Thoracic aorta (tissue), 2 donors: ENCODE measurements at regions not wholly inside any gene's neighbourhood (a gene's known extent, or its start where the extent isn't known, plus 50 kb on each side); places are given as distances from the start of the nearest gene placed in this dataset.

Experiments used
- ATAC-seq: fragments of 150-250 bp; one replicate; pipeline ENCODE4 v1.8.0; 2017; ENCODE audit warnings: low read depth; ENCODE audit not compliant: insufficient number of reproducible peaks, low FRiP score
- DNase-seq: peaks from one replicate; pipeline ENCODE4 v3.0.0-alpha.2; 2020; ENCODE audit warnings: low spot score
- H3K27ac ChIP-seq, 2 donors: fragments of 200-600 bp; sonication (generic); 1 replicate in 1 of 2; 2 replicates in 1 of 2; pipeline ENCODE4 v1.5.1; 2016; ENCODE audit warnings: mild to moderate bottlenecking in 2 of 2, moderate library complexity in 2 of 2
- H3K27me3 ChIP-seq: fragments of 200-600 bp; sonication (generic); replicated peaks from 2 replicates; pipeline ENCODE4 v1.6.0; 2016; ENCODE audit warnings: mild to moderate bottlenecking; ENCODE audit not compliant: insufficient read depth
- H3K36me3 ChIP-seq: fragments of 200-600 bp; sonication (generic); one replicate; pipeline ENCODE4 v1.5.1; 2016
- H3K4me1 ChIP-seq, 2 donors: fragments of 200-600 bp; sonication (generic); 1 replicate in 1 of 2; 2 replicates in 1 of 2; pipeline versions ENCODE4 v1.5.1 to v1.6.0; 2016; ENCODE audit warnings: low read depth in 2 of 2, mild to moderate bottlenecking in 1 of 2; ENCODE audit not compliant: control insufficient read depth in 1 of 2
- H3K4me3 ChIP-seq: fragments of 200-600 bp; sonication (generic); 2 replicates; pipeline ENCODE4 v1.5.1; 2016; ENCODE audit warnings: mild to moderate bottlenecking
- H3K9me3 ChIP-seq: fragments of 200-600 bp; sonication (generic); 2 replicates; pipeline ENCODE4 v1.5.1; 2016
- CTCF ChIP-seq: fragments of 200-600 bp; sonication (generic); IDR thresholded peaks from one replicate; pipeline ENCODE4 v1.5.1; 2019; ENCODE audit warnings: antibody characterized with exemption

GRCh38 chr6:25057111-25057905 lies 121.5 kb upstream of the RIPOR2 start:
- Histone ChIP-seq H3K36me3 (no peaks in the 10 kb centered on the region), H3K9me3 (no peaks in the 10 kb centered on the region), H3K27me3 (no peaks in the 10 kb centered on the region), H3K4me1 (no peaks in the 10 kb centered on the region), H3K4me3 (no peak overlapping the region), H3K27ac (no peak overlapping the region)
- ATAC-seq: no peak
- DNase-seq: no peak
- TF ChIP-seq CTCF: no peak

DNA sequence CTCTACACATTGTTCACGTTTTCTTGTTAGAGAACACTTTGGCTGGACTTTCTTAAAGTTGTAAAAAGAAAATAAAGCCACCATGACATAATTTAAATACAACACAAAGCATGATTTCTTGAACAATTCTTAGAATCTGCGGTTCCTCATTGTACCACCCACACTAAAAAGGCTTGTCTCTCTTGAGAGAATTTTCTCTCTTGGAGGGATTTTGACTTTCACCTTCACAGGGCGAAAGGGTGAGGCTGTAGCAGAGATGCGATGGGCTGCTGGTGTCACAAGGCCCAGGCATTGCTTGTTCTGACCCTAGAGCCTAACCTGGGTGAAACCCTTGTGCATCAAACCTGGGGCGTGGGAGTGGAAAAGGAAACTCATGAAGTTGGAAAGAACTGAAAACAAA lies 122.7 kb upstream of the RIPOR2 start:
- no peak for ATAC-seq
- Histone ChIP-seq H3K4me1 (no peaks in the 10 kb centered on the region), H3K27me3 (no peaks in the 10 kb centered on the region), H3K27ac (no peak overlapping the region), H3K36me3 (no peaks in the 10 kb centered on the region), H3K9me3 (no peaks in the 10 kb centered on the region), H3K4me3 (no peak overlapping the region)
- TF ChIP-seq CTCF: no peak
- no peak for DNase-seq

DNA sequence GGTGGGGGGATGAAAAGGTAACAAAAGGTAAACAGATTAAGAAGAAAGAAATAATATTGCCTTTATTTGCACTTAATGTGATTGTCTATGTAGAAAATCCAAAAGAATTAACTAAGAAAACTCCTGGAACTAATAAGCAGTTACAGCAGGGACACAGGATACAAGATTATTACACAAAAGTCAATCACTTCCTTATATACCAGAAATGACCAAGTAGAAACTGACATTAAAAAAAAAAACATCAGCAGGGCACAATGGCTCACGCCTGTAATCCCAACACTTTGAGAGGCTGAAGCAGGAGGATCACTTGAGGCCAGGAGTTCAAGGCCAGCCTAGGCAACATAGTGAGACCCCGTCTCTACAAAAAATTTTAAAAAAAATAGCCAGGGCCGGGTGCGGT lies 123.2 kb upstream of the RIPOR2 start:
- Histone ChIP-seq H3K4me3 (no peak overlapping the region), H3K27ac (no peak overlapping the region), H3K9me3 (no peaks in the 10 kb centered on the region), H3K4me1 (no peaks in the 10 kb centered on the region), H3K36me3 (no peaks in the 10 kb centered on the region), H3K27me3 (no peaks in the 10 kb centered on the region)
- ATAC-seq: no peak
- DNase-seq: no peak
- TF ChIP-seq CTCF: no peak

- no peak for TF ChIP-seq CTCF
- H3K4me1 ChIP-seq: no peaks in the 10 kb centered on the region
- DNase-seq (no peak), ATAC-seq (no peak)
- no peaks in the 10 kb centered on the region for H3K9me3 ChIP-seq
- no peak overlapping the region for H3K27ac ChIP-seq
- H3K27me3 ChIP-seq: no peaks in the 10 kb centered on the region
- no peaks in the 10 kb centered on the region for H3K36me3 ChIP-seq
- no peak overlapping the region for H3K4me3 ChIP-seq
Measured at GRCh38 chr6:25060522-25060921, 124.8 kb upstream of the RIPOR2 start.

DNA sequence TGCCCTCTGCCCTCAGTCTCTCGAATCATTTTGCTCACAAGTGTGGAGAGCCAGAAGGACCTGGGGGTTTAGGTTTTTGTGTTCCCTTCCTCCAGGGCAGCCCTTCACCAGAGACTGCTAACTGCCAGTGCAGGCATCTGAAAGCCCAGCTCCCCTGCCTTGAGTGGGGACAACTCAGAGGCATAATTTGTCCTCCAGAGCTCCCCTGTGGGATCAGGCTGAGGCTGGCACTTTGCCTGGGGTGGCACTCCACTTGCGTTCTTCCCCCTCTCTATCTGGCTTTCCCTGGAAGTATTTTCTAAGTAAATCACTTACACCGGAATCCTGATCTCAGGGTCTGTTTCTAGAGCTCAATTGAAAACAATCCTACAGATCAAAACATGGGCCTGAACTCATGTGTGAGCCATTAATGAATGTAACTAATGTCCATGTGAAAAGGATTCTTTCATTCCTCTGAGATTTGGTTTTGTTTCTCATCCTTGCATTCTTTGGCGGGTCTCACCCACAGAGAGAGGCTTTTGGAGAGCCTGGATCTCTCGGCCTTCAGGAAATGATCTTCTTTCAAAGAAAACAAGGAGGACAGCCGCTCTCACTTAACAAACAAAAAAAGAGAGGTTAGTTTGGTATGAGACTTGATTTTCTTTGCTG lies 125.7 kb upstream of the RIPOR2 start:
- Histone ChIP-seq H3K36me3 (no peaks in the 10 kb centered on the region), H3K27ac (no peak overlapping the region), H3K4me3 (no peak overlapping the region), H3K9me3 (no peaks in the 10 kb centered on the region), H3K27me3 (no peaks in the 10 kb centered on the region), H3K4me1 (no peaks in the 10 kb centered on the region)
- no peak for ATAC-seq
- no peak for TF ChIP-seq CTCF
- no peak for DNase-seq
